ENCODE measurements at regions not wholly inside any gene's neighbourhood (a gene's known extent, or its start where the extent isn't known, plus 50 kb on each side); places are given as distances from the start of the nearest gene placed in this dataset.

DNA sequence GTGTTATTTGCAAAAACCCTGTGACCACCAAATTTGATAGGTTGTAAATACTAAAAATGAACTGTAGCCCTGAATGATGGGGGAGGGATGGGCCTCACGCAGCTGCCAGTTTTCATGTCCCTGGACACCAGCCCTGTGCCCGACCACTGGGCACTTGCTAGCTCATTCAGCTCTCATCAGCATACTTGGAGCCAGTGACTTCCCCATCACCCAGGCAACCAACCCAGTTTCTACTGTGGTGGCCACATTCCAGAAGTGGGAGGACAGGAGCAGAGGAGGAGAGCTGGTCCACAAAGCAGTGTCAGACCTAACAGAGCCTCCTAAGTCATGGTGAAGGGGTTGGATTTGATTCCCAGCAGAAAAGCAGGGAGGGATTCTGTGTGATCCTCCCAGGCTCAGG, 128.2 kb downstream of the CPEB2 start:
- no peak for DNase-seq
- H3K36me3 Mint-ChIP-seq (ENCODE audit: unreplicated experiment) = peaks cover 8% of the 10 kb centered on the region
- TF ChIP-seq, protein P1, sequence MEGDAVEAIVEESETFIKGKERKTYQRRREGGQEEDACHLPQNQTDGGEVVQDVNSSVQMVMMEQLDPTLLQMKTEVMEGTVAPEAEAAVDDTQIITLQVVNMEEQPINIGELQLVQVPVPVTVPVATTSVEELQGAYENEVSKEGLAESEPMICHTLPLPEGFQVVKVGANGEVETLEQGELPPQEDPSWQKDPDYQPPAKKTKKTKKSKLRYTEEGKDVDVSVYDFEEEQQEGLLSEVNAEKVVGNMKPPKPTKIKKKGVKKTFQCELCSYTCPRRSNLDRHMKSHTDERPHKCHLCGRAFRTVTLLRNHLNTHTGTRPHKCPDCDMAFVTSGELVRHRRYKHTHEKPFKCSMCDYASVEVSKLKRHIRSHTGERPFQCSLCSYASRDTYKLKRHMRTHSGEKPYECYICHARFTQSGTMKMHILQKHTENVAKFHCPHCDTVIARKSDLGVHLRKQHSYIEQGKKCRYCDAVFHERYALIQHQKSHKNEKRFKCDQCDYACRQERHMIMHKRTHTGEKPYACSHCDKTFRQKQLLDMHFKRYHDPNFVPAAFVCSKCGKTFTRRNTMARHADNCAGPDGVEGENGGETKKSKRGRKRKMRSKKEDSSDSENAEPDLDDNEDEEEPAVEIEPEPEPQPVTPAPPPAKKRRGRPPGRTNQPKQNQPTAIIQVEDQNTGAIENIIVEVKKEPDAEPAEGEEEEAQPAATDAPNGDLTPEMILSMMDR (IDR thresholded peaks at IDR 0.05; ENCODE audit: partially characterized antibody, unreplicated experiment) = no peak
- peaks cover 2% of the 10 kb centered on the region for H3K9me3 Mint-ChIP-seq (ENCODE audit: unreplicated experiment)
- H3K4me3 Mint-ChIP-seq (ENCODE audit: unreplicated experiment) = no peak overlapping the region
- peaks cover 2% of the 10 kb centered on the region for H3K27me3 Mint-ChIP-seq (ENCODE audit: unreplicated experiment)
- H3K4me1 Mint-ChIP-seq (ENCODE audit: low read depth, unreplicated experiment) = no peaks in the 10 kb centered on the region
- no peak overlapping the region for H3K27ac Mint-ChIP-seq (ENCODE audit: unreplicated experiment)

DNA sequence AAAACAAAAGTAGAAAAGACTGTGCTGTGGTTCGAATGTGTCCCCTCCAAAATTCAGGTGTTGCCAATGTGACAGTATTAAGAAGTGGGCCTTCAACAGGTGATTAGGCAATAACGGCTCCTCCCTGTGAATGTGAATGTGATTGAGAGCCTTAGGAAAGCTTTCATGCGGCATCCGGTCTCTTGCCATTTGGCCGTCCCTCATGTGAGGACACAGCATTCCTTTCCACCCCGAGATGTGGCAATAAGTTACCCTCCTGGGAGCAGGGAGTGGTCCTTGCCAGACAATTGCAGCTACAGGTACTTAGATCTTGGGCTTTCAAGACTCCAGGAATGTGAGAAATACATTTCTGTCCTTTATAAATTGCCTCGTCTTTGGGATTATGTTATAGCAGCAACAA, 129.3 kb downstream of the CPEB2 start:
- Mint-ChIP-seq H3K4me1 (ENCODE audit: low read depth, unreplicated experiment) (no peaks in the 10 kb centered on the region), H3K27ac (ENCODE audit: unreplicated experiment) (no peak overlapping the region), H3K4me3 (ENCODE audit: unreplicated experiment) (no peak overlapping the region), H3K36me3 (ENCODE audit: unreplicated experiment) (peaks cover 12% of the 10 kb centered on the region), H3K9me3 (ENCODE audit: unreplicated experiment) (peaks cover 4% of the 10 kb centered on the region), H3K27me3 (ENCODE audit: unreplicated experiment) (peaks cover 3% of the 10 kb centered on the region)
- no peak for DNase-seq
- TF ChIP-seq, protein P1 (IDR thresholded peaks at IDR 0.05; ENCODE audit: partially characterized antibody, unreplicated experiment) = no peak

DNA sequence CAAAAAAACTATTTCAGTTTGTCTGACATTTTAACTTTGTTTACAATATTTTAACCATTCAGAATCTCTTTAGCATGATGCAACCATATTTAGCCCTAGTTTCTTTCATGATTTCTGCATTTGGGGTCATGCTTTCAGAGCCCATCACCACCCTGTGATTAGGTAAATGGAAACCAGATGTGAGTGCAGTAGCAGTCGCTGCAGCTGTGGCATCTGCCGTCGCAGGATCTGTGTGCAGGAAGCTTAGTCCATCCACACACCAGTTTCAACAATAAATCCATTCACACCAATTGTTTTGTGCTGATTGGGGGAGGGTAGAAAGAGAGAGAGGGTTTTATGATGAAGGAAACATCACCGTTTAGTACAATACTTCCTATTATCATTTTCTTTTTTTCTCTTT, 130.5 kb downstream of the CPEB2 start:
- H3K4me3 Mint-ChIP-seq (ENCODE audit: unreplicated experiment) = no peak overlapping the region
- peaks cover 5% of the 10 kb centered on the region for H3K27me3 Mint-ChIP-seq (ENCODE audit: unreplicated experiment)
- no peaks in the 10 kb centered on the region for H3K4me1 Mint-ChIP-seq (ENCODE audit: low read depth, unreplicated experiment)
- TF ChIP-seq, protein P1 (IDR thresholded peaks at IDR 0.05; ENCODE audit: partially characterized antibody, unreplicated experiment) = no peak
- no peak for DNase-seq
- H3K9me3 Mint-ChIP-seq (ENCODE audit: unreplicated experiment) = peaks cover 9% of the 10 kb centered on the region
- no peak overlapping the region for H3K27ac Mint-ChIP-seq (ENCODE audit: unreplicated experiment)
- H3K36me3 Mint-ChIP-seq (ENCODE audit: unreplicated experiment) = peaks cover 18% of the 10 kb centered on the region

DNA sequence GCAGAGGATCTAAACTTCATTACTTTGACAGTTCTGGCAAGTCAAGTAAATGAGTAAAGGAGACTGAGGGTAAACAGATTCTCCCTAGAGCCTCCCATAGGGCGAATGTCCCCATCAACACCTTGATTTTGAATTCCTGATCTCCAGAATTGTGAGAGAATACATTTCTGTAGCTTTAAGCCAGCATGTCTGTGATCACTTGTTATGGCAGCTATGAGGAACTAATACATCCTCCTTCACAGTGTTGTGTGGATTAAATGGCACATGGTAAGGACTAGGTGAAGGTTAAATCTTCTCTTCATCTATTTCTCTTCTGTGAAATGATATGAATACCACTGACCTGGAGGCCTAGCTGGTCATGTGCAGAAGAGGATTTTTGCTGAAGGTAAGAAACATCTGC, 137.3 kb downstream of the CPEB2 start:
- H3K36me3 Mint-ChIP-seq (ENCODE audit: unreplicated experiment) = peaks cover 16% of the 10 kb centered on the region
- H3K9me3 Mint-ChIP-seq (ENCODE audit: unreplicated experiment) = peaks cover 9% of the 10 kb centered on the region
- peaks cover 13% of the 10 kb centered on the region for H3K4me1 Mint-ChIP-seq (ENCODE audit: low read depth, unreplicated experiment)
- TF ChIP-seq, protein P1 (IDR thresholded peaks at IDR 0.05; ENCODE audit: partially characterized antibody, unreplicated experiment) = no peak
- no peak overlapping the region for H3K27ac Mint-ChIP-seq (ENCODE audit: unreplicated experiment)
- DNase-seq = no peak
- H3K27me3 Mint-ChIP-seq (ENCODE audit: unreplicated experiment) = peaks cover 4% of the 10 kb centered on the region
- no peak overlapping the region for H3K4me3 Mint-ChIP-seq (ENCODE audit: unreplicated experiment)

DNA sequence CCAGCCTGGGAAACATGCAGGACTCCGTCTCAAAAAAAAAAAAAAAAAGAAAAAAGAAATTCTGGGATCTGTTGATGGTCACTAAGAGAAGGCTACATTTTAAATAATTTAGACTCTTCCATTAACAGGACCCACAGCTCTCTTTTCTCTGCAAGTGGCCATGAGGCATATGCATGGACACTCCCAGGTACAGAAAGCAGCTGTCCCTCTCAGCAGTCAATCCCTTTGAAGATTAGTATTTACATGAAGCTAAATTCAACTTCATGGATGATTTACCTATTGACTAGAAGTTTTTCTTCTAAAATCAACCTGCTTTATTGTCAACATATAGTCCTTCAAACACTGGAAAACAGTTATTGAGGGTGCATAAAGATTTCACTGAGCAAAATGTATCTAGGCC, 139.9 kb downstream of the CPEB2 start:
- peaks cover 30% of the 10 kb centered on the region for H3K4me1 Mint-ChIP-seq (ENCODE audit: low read depth, unreplicated experiment)
- H3K36me3 Mint-ChIP-seq (ENCODE audit: unreplicated experiment) = no peaks in the 10 kb centered on the region
- no peak overlapping the region for H3K4me3 Mint-ChIP-seq (ENCODE audit: unreplicated experiment)
- H3K27ac Mint-ChIP-seq (ENCODE audit: unreplicated experiment) = no peak overlapping the region
- TF ChIP-seq, protein P1 (IDR thresholded peaks at IDR 0.05; ENCODE audit: partially characterized antibody, unreplicated experiment) = no peak
- no peak for DNase-seq
- no peaks in the 10 kb centered on the region for H3K27me3 Mint-ChIP-seq (ENCODE audit: unreplicated experiment)
- peaks cover 2% of the 10 kb centered on the region for H3K9me3 Mint-ChIP-seq (ENCODE audit: unreplicated experiment)

Data from glutamatergic neuron (in vitro differentiated cells).